Pons (tissue), 1 donor: ENCODE measurements at regions not wholly inside any gene's neighbourhood (a gene's known extent, or its start where the extent isn't known, plus 50 kb on each side); places are given as distances from the start of the nearest gene placed in this dataset.

ENCODE experiments used
- DNase-seq: peaks from one replicate; pipeline ENCODE4 v3.0.0-alpha.2; 2016; ENCODE audit warnings: low spot score

- no peak for DNase-seq
Measured at GRCh38 chr2:19435815-19436214, 77.4 kb upstream of the OSR1 start.

- no peak for DNase-seq
Measured at GRCh38 chr2:19434413-19434812, 76.0 kb upstream of the OSR1 start.

DNA sequence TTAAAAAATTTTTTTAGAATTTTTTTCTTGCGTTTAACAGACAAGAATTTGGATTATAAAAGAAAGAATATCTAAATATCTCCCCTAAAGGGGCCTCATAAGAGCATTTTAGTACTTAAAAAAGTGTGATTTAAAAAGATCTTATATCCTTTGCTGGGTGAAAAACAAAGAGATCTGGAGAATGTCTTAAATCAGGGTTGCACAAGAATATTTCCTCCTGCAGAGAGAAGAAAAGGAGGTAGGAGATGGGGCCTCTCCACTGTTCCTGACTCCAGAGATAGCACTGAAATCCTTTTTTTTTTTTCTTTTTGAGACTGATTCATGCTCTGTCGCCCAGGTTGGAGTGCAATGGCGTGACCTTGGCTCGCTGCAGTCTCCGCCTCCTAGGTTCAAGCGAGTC, 68.5 kb upstream of the OSR1 start:
- DNase-seq: no peak

DNA sequence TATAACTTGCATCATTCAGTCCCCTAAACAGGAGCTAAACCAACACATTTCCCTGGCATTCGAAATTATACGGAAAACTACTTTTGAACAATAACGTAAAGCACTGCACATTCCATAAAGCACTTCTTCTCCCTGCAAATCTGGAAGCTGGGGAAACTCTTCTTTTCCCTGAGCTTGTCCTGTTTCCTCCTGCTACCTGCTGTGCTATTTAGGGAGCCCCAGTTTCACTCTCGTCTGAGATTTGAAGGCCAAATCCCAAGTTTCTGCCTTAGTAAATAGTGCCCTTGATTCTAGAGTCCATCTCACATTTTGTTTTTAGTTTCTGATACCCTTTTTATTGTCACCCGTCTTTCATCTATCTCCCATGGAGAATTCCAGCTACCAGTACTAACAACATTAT, 67.7 kb upstream of the OSR1 start:
- no peak for DNase-seq

DNA sequence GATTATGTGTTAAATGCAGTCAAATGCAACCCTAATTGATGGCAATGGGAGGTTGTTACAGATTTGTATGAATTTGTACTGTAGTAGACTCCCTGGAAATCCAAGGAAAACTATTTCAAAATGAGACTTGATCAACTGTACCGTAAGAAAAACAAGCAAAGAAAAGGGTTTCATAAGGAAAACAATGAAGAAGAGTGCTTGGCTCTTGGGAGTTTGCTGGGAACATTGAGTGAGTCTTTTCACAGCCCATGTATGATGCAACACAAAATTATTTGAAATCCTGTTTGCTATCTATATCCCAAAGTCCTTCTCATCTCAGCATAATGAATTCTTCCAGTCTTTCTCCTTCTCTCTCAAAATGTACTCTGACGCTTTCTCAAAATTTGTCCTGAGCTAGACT, 67.0 kb upstream of the OSR1 start:
- no peak for DNase-seq

- DNase-seq: no peak
Measured at GRCh38 chr2:19419211-19419880, 60.9 kb upstream of the OSR1 start.

DNA sequence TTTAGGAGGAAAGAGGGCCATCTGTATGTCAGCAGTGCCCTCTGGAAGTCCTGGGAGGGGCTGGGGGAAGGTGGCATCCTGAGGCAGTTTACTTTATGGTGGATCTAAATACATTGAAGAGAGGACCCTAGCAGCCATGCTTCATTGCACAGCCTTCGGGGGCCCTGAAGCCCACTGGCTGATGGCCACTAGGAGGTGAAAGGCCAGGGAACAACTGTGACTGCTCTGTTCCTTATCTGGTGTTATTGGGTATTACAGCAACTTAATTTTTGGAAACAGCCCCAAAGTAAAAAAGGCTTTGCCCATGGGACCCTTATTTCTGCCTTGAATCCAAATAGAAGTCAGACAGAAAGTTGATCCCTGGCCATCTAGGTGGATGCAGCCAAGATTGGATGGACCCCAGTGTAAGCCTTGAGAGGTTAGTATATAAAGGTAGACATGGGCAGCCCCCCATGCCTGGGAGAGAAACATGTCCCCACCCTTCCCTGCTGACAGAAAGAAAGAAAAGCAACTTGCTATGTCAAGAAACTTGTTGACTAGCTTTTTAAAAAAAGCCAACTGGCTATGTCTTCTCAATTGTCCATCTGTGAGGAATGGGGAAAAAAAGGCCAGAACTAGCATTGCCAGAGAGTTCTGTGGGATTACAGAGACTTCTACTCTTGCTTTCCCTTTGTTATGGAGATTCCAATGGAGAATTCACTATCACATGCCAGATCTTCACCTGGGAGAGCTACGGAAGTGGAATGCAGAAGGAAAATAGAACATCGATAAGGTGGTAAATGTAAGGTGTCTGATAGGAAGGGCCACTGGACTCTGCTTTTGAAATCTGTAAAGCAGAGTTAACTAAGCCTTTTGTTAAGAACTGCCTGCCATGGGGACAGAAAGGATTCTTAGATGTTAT, 58.6 kb upstream of the OSR1 start:
- no peak for DNase-seq

GRCh38 chr2:19416083-19416482, 57.7 kb upstream of the OSR1 start:
- DNase-seq: no peak

DNA sequence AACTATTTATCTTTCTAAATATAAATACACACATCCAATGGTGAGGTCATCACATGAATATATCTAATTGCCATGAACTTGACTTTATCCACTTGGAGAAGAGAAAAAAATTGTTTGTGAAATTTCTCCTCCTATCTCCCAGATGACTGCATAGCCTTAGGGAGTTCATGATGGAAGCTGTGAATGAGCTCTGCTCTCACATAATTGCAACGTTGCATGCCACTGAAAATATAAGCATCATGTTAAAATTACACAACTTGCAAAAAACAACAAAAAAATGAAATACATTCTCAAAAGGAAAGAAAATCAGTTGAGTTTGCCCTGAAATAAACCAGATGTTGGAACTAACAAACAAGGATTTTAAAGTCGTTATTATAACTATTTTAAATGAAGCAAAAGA, 50.6 kb upstream of the OSR1 start:
- DNase-seq: no peak

- no peak for DNase-seq
Measured at GRCh38 chr2:19408592-19408991, 50.2 kb upstream of the OSR1 start.
